Kidney epithelial cell (primary cell): ENCODE measurements at regions not wholly inside any gene's neighbourhood (a gene's known extent, or its start where the extent isn't known, plus 50 kb on each side); places are given as distances from the start of the nearest gene placed in this dataset.

Source experiments
- DNase-seq: peaks from one replicate; pipeline ENCODE4 v3.0.0-alpha.2; 2010; ENCODE audit warnings: low read depth
- H3K27me3 ChIP-seq: 2 replicates; pipeline ENCODE4 v1.6.0; 2011; ENCODE audit warnings: low read length; ENCODE audit not compliant: control insufficient read depth, insufficient read depth
- H3K36me3 ChIP-seq: 2 replicates; pipeline ENCODE4 v1.5.1; 2011; ENCODE audit warnings: low read length; ENCODE audit not compliant: control insufficient read depth, insufficient read depth
- H3K4me3 ChIP-seq: 2 replicates; pipeline ENCODE4 v1.5.1; 2011; ENCODE audit warnings: low read depth, mild to moderate bottlenecking, control low read depth, low read length
- TF ChIP-seq, protein P1 (sequence below): IDR thresholded peaks from 2 replicates; pipeline ENCODE4 v1.5.1; 2011; ENCODE audit warnings: mild to moderate bottlenecking, moderate library complexity, low read length, control low read depth, inconsistent platforms; ENCODE audit not compliant: insufficient read depth, poor library complexity, severe bottlenecking

DNA sequence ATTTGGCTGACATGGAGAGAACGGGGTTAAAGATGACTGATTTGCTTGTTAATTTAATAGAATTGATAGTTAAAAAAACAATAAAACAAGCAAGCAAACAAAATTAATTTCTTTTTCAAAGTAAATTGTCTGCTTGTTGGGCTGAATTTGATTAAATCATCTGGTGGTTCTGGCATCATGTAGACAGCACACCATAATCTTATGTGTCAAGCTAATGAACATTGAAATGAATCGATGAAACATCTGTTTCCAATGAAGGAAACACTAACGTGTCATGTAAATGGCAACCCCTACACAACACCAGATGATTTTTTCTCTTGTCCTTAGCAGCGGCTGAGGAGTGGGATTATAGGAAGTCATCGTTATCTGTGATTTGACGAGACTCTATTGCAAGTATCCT is 399.6 kb upstream of the RAG2 start:
- H3K36me3 ChIP-seq = no peaks in the 10 kb centered on the region
- no peaks in the 10 kb centered on the region for H3K27me3 ChIP-seq
- TF ChIP-seq, protein P1, sequence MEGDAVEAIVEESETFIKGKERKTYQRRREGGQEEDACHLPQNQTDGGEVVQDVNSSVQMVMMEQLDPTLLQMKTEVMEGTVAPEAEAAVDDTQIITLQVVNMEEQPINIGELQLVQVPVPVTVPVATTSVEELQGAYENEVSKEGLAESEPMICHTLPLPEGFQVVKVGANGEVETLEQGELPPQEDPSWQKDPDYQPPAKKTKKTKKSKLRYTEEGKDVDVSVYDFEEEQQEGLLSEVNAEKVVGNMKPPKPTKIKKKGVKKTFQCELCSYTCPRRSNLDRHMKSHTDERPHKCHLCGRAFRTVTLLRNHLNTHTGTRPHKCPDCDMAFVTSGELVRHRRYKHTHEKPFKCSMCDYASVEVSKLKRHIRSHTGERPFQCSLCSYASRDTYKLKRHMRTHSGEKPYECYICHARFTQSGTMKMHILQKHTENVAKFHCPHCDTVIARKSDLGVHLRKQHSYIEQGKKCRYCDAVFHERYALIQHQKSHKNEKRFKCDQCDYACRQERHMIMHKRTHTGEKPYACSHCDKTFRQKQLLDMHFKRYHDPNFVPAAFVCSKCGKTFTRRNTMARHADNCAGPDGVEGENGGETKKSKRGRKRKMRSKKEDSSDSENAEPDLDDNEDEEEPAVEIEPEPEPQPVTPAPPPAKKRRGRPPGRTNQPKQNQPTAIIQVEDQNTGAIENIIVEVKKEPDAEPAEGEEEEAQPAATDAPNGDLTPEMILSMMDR = no peak
- no peak overlapping the region for H3K4me3 ChIP-seq
- DNase-seq = no peak

DNA sequence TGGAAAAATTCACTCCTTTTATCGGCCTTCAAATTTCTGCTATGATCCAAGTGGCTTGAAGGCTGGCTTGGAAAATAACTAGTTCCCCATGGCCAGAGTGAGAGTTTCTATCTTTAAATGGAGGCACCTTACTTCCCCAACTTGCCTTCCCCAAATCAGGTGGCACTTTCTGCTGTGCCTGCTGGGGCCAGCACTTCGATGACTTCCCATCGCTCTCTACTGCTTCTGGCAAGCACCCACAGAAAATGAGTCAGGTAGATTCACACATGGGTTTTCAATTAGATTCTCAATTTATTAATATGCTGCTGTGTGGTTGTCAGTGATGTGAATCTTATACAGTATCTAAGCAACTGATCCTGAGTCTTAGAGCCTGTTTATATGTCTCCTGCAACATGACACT is 398.8 kb upstream of the RAG2 start:
- TF ChIP-seq, protein P1 = no peak
- Histone ChIP-seq H3K27me3 (no peaks in the 10 kb centered on the region), H3K4me3 (no peak overlapping the region), H3K36me3 (no peaks in the 10 kb centered on the region)
- DNase-seq = no peak

DNA sequence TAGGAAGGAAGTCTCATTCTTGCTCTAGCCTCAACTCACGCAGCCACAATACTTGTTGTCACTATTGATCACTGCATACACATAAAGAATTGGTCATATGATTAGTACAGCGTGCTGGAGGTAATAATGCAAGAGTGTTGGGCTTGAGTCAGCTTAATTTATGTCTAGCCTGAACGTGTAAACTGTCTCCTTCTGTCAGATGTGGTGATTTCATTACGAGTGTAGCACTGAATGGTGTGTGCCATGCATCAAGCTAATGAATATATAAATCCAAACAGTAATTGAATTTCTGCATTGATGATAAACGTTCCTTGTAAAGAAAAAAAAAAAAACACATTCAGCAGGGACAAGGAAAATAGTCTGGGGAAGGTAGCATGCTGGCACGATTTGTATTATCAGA is 396.2 kb upstream of the RAG2 start:
- H3K4me3 ChIP-seq = no peak overlapping the region
- no peaks in the 10 kb centered on the region for H3K36me3 ChIP-seq
- TF ChIP-seq, protein P1 = no peak
- no peak for DNase-seq
- no peaks in the 10 kb centered on the region for H3K27me3 ChIP-seq

DNA sequence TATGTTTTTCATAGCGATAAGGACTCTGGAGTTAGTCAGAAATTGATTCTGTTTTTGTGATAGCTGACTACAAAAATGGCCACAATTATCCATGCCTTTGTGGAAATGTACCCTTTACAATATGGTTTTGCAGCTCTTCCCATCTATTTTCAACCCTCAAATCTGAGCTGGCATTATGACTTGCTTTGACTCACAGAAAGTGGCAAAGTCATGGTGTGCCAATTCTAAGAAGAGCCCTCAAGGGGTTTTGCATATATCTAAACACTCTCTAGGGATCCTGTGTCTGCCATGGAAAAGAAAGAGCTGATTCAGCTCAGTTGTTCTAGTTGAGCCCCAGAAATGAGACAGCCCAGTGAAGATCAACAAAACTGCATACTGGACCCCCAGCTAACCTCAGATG is 390.5 kb upstream of the RAG2 start:
- Histone ChIP-seq H3K36me3 (no peaks in the 10 kb centered on the region), H3K27me3 (no peaks in the 10 kb centered on the region), H3K4me3 (no peak overlapping the region)
- no peak for DNase-seq
- TF ChIP-seq, protein P1 = no peak

DNA sequence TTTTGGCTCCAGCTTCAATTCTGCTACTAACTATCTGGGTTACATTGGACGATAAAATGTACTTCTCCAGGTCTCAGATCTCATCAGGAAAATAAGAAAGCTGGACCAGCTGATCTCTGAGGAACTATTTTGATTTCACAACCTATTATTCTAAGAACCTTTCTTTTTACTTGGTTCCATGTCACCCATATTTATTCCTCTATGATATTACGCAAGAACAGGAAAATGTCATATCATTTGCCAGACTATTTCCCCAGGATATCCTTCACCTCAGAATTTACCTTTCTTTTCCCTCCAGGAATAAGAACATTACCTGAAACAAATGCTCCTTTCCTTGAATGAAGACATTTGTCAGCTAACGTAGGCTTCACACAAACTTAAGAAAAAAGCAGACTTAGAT is 387.5 kb upstream of the RAG2 start:
- TF ChIP-seq, protein P1 = no peak
- Histone ChIP-seq H3K27me3 (no peaks in the 10 kb centered on the region), H3K36me3 (no peaks in the 10 kb centered on the region), H3K4me3 (no peak overlapping the region)
- DNase-seq = no peak

DNA sequence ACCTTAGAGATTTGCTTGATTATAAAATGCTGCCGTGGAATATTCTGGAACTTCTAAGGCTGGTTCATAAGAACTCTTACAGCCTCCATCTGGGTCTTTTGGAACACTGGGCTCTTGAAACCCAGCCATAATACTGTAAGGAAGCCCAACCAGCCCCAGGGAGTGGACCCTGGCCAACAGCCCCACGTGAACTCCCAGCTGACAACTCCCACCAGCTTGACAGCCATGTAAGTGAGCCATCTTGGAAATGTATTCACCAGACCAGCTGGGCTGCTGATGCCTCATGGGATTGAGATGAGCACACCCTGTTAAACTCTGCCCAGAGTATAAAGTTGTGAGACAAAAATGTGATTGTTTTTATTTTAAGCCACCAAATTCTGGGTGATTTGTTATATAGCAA is 378.7 kb upstream of the RAG2 start:
- Histone ChIP-seq H3K27me3 (no peaks in the 10 kb centered on the region), H3K4me3 (no peak overlapping the region), H3K36me3 (no peaks in the 10 kb centered on the region)
- TF ChIP-seq, protein P1 = no peak
- DNase-seq = no peak
